ENCODE measurements at regions not wholly inside any gene's neighbourhood (a gene's known extent, or its start where the extent isn't known, plus 50 kb on each side); places are given as distances from the start of the nearest gene placed in this dataset.

DNA sequence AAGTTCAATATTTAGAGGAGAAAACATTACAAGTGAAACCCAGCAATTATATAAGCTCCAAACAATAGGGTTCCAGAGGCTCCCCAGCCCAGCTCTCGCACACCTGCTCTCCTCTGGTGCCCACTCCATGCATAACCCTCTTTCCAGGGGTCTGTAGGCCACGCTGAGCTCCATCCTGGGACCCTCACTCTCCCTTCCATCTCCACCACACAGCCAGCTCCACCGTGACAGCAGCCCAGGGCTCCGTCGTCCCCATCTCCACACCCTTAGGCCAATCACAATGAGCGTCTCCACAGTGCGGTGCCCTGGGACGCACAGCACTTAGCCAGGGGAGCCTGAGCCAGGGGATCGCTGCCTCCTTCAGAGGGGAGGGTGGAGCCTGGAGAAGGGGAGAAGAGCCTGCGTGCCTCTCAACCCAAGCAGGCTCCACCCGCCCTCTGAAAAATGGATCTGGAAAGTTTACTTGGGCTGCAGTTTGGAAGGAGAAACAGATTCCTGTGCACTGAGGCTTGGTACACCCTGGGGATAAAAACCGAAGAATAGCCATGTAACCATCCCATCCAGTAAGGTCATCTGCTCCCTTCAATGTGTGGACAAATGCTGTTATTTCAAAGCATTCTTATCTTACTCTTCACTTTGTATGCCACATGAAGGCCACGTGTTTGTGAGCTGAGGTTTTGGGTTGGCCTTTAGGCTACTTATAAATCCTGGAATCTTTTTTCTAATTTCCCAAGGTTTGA is 72.4 kb upstream of the GGTLC1 start:
- no peak overlapping the region for H3K4me3 ChIP-seq (ENCODE audit: low read depth, low read length)
- TF ChIP-seq CTCF (IDR thresholded peaks at IDR 0.05; ENCODE audit: low read depth, low read length, missing control alignments): no peak
- no peak for DNase-seq (ENCODE audit: low read depth)

GRCh38 chr20:24059174-24059573 is 70.6 kb upstream of the GGTLC1 start:
- no peak for TF ChIP-seq CTCF (IDR thresholded peaks at IDR 0.05; ENCODE audit: low read depth, low read length, missing control alignments)
- no peak overlapping the region for H3K4me3 ChIP-seq (ENCODE audit: low read depth, low read length)
- no peak for DNase-seq (ENCODE audit: low read depth)

DNA sequence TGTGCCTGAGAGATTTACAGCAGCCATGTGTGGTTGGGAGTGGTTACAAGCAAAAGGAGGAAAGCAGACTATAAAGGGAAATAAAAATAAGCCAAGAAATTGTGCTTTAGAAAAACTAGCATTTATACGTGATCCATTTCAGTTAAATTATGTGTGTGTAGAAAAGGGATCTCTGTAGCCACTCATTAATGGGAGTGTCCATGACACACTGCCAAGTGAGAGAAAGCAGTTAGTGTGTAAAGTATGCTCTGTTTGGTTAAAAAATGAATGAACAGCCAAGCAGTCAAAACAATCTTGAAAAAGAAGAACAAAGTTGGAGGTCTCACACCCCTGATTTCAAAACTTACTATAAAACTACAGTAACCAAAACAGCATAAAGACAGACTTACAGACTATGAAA is 67.9 kb upstream of the GGTLC1 start:
- DNase-seq (ENCODE audit: low read depth): no peak
- no peak for TF ChIP-seq CTCF (IDR thresholded peaks at IDR 0.05; ENCODE audit: low read depth, low read length, missing control alignments)
- H3K4me3 ChIP-seq (ENCODE audit: low read depth, low read length): no peak overlapping the region

GRCh38 chr20:24052599-24053275 is 64.2 kb upstream of the GGTLC1 start:
- no peak for TF ChIP-seq CTCF (IDR thresholded peaks at IDR 0.05; ENCODE audit: low read depth, low read length, missing control alignments)
- no peak overlapping the region for H3K4me3 ChIP-seq (ENCODE audit: low read depth, low read length)
- no peak for DNase-seq (ENCODE audit: low read depth)

- DNase-seq (ENCODE audit: low read depth): no peak
- H3K4me3 ChIP-seq (ENCODE audit: low read depth, low read length): no peak overlapping the region
- TF ChIP-seq CTCF (IDR thresholded peaks at IDR 0.05; ENCODE audit: low read depth, low read length, missing control alignments): no peak
These were observed 62.6 kb upstream of the GGTLC1 start for GRCh38 chr20:24051160-24051559.

GRCh38 chr20:24050119-24050518 is 61.5 kb upstream of the GGTLC1 start:
- no peak for TF ChIP-seq CTCF (IDR thresholded peaks at IDR 0.05; ENCODE audit: low read depth, low read length, missing control alignments)
- H3K4me3 ChIP-seq (ENCODE audit: low read depth, low read length): no peak overlapping the region
- DNase-seq (ENCODE audit: low read depth): no peak

DNA sequence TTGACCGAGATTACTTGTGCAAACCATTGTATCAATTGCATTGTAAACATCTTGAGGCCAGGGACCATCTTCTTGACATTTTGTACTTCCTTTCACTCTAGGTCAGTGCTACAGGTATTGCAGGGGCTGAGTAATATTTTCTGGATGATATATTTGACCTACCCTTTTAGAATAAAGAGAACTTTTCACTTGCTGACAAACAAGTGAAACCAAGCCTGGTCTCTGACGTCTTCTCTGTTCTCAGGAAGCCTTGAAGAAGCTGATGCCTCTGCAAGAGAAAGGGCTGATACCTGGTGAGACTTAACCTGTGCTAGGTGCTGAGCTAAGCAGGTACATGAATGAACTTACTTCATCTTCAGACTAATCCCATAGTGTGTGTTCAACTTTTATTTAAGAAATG is 60.5 kb upstream of the GGTLC1 start:
- no peak overlapping the region for H3K4me3 ChIP-seq (ENCODE audit: low read depth, low read length)
- TF ChIP-seq CTCF (IDR thresholded peaks at IDR 0.05; ENCODE audit: low read depth, low read length, missing control alignments): no peak
- DNase-seq (ENCODE audit: low read depth): no peak

All from GM12864 (cell line).